Epithelial cell of esophagus (primary cell): ENCODE measurements at regions not wholly inside any gene's neighbourhood (a gene's known extent, or its start where the extent isn't known, plus 50 kb on each side); places are given as distances from the start of the nearest gene placed in this dataset.
"Not testable (repeated sequence)": the region's sequence is repeated elsewhere in the genome, so short reads cannot be mapped to it uniquely, and the experiment has no call there.

Experiments used
- DNase-seq: peaks from one replicate; pipeline ENCODE4 v3.0.0; 2010; ENCODE audit warnings: low read depth
- H3K4me3 ChIP-seq: 2 replicates; pipeline ENCODE4 v1.5.1; 2011; ENCODE audit warnings: mild to moderate bottlenecking, low read length, control low read depth
- CTCF ChIP-seq: IDR thresholded peaks from 2 replicates; pipeline ENCODE4 v1.5.1; 2011; ENCODE audit warnings: low read depth, mild to moderate bottlenecking, low read length, control low read depth, inconsistent platforms; ENCODE audit not compliant: insufficient read depth; ENCODE audit errors: missing control alignments

GRCh38 chr9:90226839-90227338 lies 415.7 kb downstream of the DIRAS2 start:
- peak; percentile 92 for DNase-seq
- H3K4me3 ChIP-seq: not testable (repeated sequence)
- TF ChIP-seq CTCF: peak; percentile 65

GRCh38 chr9:90233081-90233480 lies 409.5 kb downstream of the DIRAS2 start:
- peak; percentile 74 for DNase-seq
- H3K4me3 ChIP-seq: not testable (repeated sequence)

GRCh38 chr9:90240541-90240940 lies 402.1 kb downstream of the DIRAS2 start:
- H3K4me3 ChIP-seq: no peak overlapping the region
- DNase-seq: peak; percentile 29
- no peak for TF ChIP-seq CTCF

GRCh38 chr9:90245661-90246060 lies 397.0 kb downstream of the DIRAS2 start:
- H3K4me3 ChIP-seq: no peak overlapping the region
- no peak for DNase-seq
- TF ChIP-seq CTCF: no peak

- TF ChIP-seq CTCF: no peak
- peak; percentile 20 for DNase-seq
- no peak overlapping the region for H3K4me3 ChIP-seq
These were observed 393.5 kb downstream of the DIRAS2 start for GRCh38 chr9:90249094-90249493.

GRCh38 chr9:90251316-90251715 lies 391.3 kb downstream of the DIRAS2 start:
- H3K4me3 ChIP-seq: no peak overlapping the region
- peak; percentile 65 for DNase-seq
- TF ChIP-seq CTCF: no peak

GRCh38 chr9:90256345-90256744 lies 386.3 kb downstream of the DIRAS2 start:
- no peak for TF ChIP-seq CTCF
- H3K4me3 ChIP-seq: no peak overlapping the region
- no peak for DNase-seq
